Panc1 (cell line): ENCODE measurements at regions not wholly inside any gene's neighbourhood (a gene's known extent, or its start where the extent isn't known, plus 50 kb on each side); places are given as distances from the start of the nearest gene placed in this dataset.

Experiments
- CTCF ChIP-seq: fragments of 450-650 bp; IDR thresholded peaks from 2 replicates; pipeline ENCODE4 v1.5.1; 2017; ENCODE audit warnings: mild to moderate bottlenecking
- SIN3A ChIP-seq: IDR thresholded peaks from 2 replicates; pipeline ENCODE4 v1.6.1; 2012; ENCODE audit warnings: low read depth, mild to moderate bottlenecking, low read length, moderate library complexity, borderline replicate concordance; ENCODE audit not compliant: insufficient read depth

GRCh38 chr7:13416071-13416470 lies 573.4 kb downstream of the ETV1 start:
- no peak for TF ChIP-seq CTCF
- TF ChIP-seq SIN3A, result no peak
